Erythroblast (primary cell): ENCODE measurements at regions not wholly inside any gene's neighbourhood (a gene's known extent, or its start where the extent isn't known, plus 50 kb on each side); places are given as distances from the start of the nearest gene placed in this dataset.

Experiments used
- GATA1 ChIP-seq: IDR thresholded peaks from 2 replicates; pipeline ENCODE4 v1.6.1; 2011; ENCODE audit warnings: low read depth, mild to moderate bottlenecking, control low read depth, low read length, moderate library complexity
- POLR2A ChIP-seq: IDR thresholded peaks from 2 replicates; pipeline ENCODE4 v1.6.1; 2011; ENCODE audit warnings: mild to moderate bottlenecking, low read length

DNA sequence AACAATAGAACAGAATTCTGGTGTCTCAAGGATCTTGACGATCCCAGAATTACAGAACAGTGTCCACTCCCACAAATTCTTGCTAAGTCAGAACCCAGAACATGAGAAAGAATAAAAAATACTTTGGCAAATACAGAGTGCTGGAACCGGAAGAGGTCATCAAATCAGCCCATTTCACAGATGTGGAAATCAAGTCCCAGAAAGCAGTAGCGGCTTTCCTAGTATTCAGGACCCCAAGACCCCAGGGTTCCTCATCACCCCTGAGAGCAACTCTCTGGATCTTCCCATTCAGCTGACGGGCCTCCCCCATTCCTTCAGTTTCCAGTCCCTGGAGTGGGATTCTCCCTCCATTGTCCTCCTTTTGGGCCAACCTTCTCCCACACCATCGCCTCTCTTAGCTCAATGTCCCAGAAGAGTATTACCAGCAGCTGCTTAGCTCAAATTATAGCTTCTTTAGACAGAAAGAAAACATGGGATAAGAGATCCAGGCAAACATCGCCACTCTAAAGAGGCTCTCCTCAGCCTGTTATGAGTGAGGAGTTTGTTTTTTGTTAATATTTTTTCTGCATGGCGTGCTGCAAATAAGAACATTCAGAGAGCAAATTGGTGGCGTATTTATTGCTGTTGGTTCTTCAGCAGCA is 268.3 kb downstream of the MN1 start:
- no peak for TF ChIP-seq POLR2A
- TF ChIP-seq GATA1: no peak
